GM18508 (cell line): ENCODE measurements at regions not wholly inside any gene's neighbourhood (a gene's known extent, or its start where the extent isn't known, plus 50 kb on each side); places are given as distances from the start of the nearest gene placed in this dataset.

Experiments
- ATAC-seq: cut with Tn5 transposase; IDR thresholded peaks from one replicate; pipeline ENCODE4 v1.9.1; 2021; ENCODE audit warnings: moderate number of reproducible peaks; ENCODE audit not compliant: insufficient read depth, unreplicated experiment

- ATAC-seq: no peak
Observed at GRCh38 chr5:74251141-74252035, 389.1 kb downstream of the ENC1 start.

DNA sequence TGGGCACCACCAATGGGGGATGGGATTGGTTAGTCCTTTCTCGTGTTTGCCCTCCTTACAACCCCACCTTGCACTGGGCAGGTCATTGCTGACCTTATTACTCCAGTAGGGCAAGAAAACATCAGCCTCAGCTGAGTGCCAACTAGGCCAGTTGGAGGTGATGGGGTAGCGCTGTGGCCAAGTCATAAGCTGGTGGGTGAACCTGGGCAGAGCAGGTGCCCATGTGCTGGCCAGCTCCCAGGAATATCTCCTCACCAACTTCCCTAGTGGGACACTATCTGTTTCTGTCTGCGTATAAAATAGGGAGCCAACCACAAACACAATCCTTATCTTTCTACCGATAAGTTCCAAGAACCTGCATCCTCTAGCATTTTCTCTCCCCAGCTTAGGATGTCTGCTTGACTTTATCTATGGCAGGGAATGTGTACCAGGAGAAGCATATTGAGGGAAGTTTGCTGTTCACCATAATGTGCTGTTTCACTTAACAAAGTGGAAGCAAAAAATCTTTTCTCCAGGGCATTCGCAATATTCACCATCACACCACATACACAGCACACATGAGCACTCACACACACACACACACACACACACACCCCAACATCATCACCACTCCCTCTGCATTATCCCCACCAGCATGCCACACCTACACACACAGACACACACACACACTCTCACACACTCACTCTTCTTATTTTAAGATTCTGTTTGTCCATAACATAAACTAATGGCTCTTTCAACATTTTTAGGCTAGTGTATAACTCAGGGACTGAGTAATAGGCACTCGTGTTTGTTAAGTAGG is 390.0 kb downstream of the ENC1 start:
- ATAC-seq: no peak

GRCh38 chr5:74248576-74248975 is 392.0 kb downstream of the ENC1 start:
- no peak for ATAC-seq

- ATAC-seq: no peak
Observed at GRCh38 chr5:74244406-74244805, 396.1 kb downstream of the ENC1 start.

DNA sequence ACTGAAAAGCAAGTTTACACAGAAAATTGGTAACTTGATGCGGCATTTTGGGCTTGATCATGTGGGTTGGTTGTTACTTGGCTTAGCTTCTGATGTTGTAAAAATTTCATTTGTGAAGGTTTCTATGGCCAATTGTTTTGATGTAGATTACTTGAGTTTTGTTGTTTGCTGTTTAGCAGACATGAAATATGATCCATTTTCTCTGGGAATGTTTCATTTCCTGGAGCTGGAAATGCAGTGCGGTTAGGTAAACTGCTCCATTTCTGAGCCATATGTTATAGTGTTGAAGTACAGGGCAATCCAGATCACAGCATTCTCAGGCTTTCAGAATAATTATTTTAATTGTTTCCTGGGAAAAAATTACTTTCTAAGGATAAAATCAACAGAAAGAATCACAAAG is 396.9 kb downstream of the ENC1 start:
- ATAC-seq: no peak

GRCh38 chr5:74242516-74242915 is 398.0 kb downstream of the ENC1 start:
- no peak for ATAC-seq

- no peak for ATAC-seq
Observed at GRCh38 chr5:74241751-74242140, 398.8 kb downstream of the ENC1 start.

GRCh38 chr5:74240783-74241750 is 399.5 kb downstream of the ENC1 start:
- ATAC-seq: no peak

- ATAC-seq: no peak
Observed at GRCh38 chr5:74239261-74239660, 401.3 kb downstream of the ENC1 start.

GRCh38 chr5:74237571-74238145 is 402.9 kb downstream of the ENC1 start:
- no peak for ATAC-seq

DNA sequence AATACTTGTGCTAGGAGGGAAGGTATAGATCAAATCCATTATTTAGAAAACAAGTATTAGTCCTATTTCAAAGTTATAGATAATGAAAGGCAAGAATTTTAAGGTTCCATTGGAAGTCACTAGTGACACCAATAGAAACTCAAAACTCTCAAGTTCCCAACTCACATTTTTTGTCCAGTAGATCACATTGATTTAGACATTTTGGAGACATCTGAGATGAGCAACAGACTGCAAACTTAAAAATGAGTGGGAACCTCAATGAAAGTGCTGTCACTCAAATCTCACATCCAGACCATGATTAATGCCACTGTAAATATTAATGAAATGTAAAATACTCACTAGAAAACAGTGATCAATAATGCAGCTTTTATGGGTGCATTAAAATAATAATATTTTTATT is 405.0 kb downstream of the ENC1 start:
- ATAC-seq: no peak

DNA sequence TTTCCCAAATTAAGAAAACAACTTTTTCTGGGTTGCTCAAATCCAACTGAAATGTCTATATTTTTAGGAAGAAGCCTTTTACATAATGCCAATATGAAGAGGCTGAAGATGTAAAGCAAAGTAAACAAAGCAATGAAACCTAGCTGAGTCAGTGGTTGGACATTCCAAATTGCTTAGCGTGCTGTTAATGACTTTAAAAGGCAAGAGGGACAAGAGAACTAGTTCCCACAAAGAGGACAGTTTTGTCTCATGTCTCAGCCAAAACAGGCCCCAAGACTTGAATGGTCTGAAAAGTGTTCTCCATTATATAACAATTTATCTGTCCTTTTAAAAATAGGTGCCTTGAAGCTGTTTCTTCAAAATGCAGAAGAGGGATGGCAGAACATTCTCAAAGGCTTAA is 407.0 kb downstream of the ENC1 start:
- ATAC-seq: no peak

GRCh38 chr5:74233091-74233490 is 407.4 kb downstream of the ENC1 start:
- ATAC-seq: no peak

- no peak for ATAC-seq
Observed at GRCh38 chr5:74232276-74232675, 408.3 kb downstream of the ENC1 start.

DNA sequence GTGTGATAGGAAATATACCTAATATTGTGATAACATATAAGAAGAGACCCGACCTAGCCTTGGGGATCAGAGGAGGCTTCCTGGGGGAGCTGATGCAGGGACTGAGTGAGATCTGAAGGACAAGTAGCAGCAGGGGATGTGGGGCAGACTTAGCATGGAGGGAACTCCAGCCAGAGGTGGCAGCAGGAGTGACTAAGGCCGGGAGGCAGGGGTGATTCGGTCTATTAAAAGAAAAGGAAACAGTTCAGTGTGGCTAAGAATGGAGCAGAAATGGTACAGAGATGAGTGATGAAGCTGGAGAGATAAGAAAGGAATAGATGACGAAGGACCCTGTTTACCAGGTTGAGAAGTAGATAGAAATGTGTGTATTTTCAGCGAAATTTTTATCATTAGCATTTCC is 408.8 kb downstream of the ENC1 start:
- no peak for ATAC-seq

DNA sequence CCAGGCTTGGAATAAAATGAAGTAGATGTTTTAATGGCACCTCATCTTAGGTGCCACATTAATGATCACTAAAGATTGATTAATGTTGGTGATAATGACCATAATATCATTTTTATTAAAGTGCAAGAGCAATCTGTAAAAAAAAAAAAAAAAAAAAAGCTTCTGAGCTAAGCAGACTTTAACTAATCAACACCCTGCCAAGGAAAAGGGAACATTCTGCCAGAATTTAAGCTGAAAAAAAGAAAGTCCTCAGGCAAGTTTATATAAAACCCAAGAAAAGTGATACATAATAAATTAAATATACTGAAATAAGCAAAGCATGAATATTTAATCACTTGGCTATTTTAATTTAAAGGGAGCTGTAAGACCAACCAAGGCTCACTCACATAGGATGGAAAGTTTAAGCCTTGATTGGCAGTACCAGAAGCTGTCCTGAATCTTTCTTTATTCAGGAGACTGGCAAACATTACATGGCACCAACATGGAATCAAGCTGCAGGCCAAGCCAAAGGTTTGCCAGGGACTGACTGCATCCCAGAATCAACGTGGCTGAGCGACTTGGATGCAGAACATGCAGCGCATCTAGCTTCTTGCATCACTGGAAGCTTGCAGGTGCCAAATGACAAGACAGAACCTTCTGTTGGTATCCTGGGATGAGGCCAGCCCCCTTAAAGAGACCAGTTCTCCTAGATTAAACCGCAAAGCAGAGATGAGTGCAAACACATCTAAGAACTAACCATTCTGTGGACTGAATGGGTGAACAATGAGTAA is 413.6 kb downstream of the ENC1 start:
- no peak for ATAC-seq

GRCh38 chr5:74225587-74225986 is 414.9 kb downstream of the ENC1 start:
- no peak for ATAC-seq

- no peak for ATAC-seq
Observed at GRCh38 chr5:74224331-74224730, 416.2 kb downstream of the ENC1 start.

DNA sequence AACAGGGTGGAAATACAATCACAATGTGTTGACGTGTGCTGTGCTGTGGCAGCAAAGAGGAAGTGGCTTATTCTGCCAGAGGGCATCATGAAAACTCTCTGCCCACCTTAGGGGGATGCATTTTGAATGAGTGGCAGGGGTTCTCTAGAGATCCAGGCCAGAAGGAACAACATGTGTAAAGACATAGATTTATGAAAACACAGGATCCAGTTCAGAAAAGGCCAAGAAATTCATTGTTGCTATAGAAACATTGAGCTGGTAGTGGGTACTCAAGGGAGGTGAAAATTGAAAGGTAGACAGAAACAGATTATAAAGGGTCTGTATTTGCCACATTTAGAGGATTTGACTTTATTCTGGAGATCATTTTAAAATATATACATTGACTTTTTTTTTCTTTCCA is 417.7 kb downstream of the ENC1 start:
- no peak for ATAC-seq
